ENCODE measurements at regions not wholly inside any gene's neighbourhood (a gene's known extent, or its start where the extent isn't known, plus 50 kb on each side); places are given as distances from the start of the nearest gene placed in this dataset.
"Not testable (repeated sequence)": the region's sequence is repeated elsewhere in the genome, so short reads cannot be mapped to it uniquely, and the experiment has no call there.

DNA sequence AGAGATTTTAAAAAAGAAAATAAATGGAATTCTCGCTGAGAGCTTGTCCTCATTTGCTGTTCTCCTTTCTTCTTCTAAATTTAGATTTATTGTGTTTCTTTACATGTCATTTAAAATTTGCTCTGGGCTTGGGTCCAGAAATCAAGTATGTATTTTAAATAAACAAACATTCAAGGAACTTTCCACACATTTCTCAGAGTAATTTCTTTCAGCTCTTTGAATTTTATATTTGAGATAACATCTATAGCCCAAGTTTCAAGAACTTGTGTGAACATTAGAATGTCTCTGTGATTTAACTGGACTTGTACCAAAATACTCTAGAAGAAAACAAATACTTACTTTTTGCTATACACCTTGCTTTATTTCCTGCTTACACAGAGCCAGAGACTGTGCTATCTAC is 192.3 kb downstream of the TMEM200A start:
- DNase-seq: no peak

DNA sequence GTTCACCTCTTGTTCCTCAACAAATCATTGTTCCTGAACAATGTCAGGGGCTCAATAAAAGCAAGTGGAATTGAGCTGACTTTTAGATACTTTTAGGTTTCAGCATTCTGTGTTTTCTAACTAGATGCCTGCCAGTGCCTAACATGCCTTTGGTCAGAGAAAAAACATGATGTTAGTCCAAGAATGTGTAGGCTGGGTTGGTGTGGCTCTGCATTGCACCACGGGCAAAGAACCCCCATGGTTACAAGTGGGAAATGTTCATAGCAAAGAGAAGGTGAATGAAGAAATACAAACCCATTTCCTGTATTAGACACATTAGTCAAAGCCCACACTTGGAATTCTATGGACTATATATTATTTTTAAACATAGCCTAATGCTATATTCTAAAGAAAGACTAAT is 193.3 kb downstream of the TMEM200A start:
- DNase-seq: no peak

DNA sequence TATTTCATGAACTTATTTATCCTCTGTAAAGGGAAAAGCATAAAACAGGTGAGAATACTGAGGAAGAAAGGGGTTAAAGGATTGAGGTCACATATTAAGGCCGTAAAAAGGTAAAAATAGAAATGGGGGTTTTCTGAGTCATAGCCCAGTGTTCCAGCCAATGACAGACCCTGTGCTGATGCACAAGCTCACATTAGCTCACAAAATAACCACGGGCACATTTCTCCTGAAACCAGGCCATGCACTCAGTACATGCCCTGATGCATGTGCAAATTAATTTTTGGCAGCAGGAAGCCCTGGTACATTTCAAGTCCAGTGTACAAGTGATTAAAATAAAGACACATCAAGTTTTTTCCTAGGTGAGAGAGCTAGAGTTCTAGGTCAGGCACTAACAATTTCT is 194.4 kb downstream of the TMEM200A start:
- DNase-seq: no peak

DNA sequence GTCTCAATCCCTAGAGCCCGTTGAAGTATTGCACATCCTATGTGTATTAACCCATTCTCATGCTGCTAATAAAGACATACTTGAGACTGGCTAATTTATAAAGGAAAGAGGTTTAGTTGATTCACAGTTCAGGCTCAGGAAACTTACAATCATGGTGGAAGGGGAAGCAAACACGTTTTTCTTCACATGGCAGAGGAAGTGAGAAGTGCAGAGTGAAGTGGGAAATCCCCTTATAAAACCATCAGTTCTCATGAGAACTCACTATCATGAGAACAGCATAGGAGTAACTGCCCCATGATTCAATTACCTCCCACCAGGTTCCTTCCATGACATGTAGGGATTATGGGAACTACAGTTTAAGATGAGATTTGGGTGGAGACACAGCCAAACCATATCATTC is 195.3 kb downstream of the TMEM200A start:
- DNase-seq: not testable (repeated sequence)

DNA sequence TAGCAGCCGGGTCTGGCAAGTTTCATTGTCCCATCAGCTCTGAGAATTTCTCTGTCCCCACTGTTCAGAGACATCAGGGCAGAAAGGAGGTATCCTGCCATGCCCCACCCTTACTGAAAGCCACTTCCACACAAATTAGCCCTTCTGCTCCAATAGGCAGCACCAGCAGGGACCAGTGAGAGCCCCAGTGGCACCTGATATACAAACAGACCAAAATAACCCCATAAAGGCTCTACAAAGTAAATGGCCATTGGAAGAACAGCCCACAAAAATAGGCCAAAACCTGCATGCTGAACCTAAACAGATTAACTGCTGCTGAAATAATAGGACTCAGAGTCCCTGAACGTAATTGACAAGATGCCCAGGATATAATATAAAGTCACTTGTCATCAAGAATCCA is 199.9 kb downstream of the TMEM200A start:
- no peak for DNase-seq

DNA sequence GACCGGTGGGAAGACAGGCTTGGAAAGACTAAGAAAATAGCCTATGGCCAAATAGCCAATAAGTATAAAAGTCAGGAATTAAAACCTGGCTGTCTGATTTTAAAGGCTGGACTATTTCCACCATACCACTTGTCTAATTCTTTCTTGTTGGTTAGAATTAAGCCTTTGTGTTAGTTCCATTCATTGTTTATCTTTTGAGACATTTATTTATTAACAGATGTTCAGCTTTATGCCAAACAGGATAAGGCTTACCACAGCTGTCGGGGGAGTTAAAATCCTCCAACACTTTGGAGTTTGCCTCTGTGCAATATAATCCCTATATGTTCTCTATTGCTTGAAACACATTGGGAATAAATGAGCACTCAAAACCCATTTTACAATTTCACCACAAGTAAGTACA is 208.3 kb downstream of the TMEM200A start:
- no peak for DNase-seq

DNA sequence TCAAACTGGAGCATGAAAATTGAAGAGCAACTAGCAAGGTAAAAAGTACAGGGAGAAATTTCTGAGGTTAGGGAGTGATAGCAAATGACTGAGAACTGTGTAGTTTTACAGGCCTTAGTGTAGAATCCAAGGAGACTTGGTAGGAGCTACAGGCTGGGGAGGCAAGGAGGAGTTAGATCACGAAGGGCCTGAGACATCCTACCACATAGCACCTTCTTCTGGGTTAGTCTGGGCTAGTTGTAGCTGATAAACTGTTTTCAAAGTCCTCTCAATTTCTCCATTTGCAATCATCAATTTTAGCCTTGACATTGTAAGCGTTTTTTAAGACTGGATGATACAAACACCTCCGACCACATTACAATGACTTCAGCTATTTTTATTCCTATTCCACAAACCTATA is 209.7 kb downstream of the TMEM200A start:
- DNase-seq: no peak

DNA sequence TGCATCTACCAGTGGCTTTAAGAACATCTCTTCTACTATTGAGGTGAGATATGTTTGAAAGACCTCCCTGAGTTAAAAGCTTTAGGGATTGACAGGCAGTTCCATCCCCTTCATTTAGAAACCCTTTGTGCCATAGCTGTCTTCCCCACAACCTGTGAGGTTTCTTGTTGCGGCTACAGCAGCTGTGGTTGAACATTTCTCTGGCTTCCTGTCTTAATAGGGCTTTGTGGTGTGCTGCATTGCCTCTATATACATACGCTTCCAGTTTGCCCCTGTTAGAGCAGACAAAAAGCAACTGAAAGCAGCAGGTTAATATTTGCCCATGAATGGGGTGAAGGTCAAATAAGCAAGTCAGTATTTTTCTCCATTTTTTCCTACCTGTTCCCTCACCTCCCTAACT is 210.2 kb downstream of the TMEM200A start:
- DNase-seq: peak; percentile 86

DNA sequence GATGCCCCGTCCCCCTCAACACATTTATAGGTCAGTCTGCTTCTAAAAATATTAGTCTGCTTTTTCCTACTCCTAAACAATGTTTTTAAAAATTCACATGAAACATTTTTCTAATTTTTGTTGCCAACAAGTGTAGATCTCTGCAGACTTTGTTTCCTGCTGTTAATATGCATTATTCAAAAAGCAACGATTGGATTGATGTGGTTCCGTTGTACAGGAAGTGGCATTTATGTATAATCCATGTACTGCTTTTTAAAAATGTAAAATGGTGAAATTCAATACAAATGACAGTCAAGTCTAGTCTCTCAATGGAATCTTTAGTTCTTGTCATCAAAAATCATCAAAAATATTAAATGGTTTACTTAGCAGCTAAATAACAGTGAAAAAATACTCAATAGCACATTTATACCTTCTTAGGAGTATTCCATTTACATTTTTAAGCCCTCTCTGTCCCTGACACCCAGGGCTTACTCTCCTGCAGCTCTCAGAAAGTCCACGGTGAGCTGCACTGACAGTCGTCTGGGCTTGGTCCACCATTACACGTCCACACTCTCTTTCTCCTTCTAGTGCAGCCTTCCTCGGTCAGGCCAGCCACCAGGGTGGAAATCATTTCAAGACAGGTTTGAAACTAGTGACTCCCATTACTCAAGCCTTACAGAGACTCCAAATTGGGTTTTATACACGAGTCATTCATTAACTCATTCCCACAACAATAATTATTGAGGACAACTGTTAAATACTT is 211.5 kb downstream of the TMEM200A start:
- DNase-seq: peak; percentile 25

DNA sequence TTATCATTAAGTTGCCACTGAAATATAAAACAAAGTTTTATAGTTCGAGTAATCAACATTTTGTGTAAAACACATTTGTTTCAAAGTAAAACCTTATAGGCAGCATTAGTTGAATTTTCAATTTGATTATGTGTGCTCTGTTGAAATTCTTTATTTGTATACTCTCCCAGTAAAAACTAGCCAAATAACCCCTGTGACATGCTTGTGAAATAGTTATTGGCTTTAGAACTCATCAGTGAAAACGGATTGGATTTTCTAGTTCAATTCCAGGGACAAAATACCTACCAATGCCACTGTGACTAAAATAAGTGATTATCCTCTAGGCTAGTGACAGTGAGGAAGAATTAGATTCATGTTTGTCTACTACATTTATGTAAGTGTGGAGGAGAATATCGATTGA is 212.9 kb downstream of the TMEM200A start:
- no peak for DNase-seq

DNA sequence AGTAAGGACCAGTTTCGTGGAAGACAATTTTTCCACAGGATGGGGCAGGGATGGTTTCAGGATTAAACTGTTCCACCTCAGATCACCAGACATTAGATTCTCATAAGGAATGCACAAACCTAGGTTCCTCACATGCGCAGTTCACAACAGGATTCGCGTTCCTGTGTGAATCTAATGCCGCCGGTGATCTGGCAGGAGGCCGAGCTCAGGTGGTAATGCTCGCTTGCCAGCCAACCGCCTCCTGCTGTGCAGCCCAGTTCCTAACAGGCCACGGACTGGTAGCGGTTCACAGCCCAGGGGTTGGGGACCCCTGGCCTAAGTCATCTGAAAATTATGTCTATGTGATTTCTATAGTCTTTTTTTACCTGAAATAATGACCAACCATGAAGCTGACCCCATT is 217.5 kb downstream of the TMEM200A start:
- no peak for DNase-seq

DNA sequence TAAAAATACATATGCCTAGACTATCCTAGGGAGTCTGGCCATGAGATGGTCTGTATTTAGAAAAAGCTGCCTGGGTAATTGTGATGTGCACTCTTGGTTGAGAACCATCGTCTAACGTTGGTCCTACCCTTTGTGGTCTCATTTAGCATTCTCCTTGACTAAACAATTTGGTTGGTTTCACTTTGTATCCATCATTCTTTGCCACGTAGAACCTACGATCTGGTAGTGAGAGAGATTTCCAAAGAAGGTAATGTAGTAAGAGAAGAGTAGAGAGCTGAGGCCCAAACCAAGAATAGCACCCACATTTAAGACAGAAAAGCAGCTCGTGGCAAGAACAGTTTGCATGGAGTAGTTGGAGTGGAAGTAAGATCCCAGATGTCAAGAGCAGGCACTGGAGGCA is 219.8 kb downstream of the TMEM200A start:
- DNase-seq: no peak

DNA sequence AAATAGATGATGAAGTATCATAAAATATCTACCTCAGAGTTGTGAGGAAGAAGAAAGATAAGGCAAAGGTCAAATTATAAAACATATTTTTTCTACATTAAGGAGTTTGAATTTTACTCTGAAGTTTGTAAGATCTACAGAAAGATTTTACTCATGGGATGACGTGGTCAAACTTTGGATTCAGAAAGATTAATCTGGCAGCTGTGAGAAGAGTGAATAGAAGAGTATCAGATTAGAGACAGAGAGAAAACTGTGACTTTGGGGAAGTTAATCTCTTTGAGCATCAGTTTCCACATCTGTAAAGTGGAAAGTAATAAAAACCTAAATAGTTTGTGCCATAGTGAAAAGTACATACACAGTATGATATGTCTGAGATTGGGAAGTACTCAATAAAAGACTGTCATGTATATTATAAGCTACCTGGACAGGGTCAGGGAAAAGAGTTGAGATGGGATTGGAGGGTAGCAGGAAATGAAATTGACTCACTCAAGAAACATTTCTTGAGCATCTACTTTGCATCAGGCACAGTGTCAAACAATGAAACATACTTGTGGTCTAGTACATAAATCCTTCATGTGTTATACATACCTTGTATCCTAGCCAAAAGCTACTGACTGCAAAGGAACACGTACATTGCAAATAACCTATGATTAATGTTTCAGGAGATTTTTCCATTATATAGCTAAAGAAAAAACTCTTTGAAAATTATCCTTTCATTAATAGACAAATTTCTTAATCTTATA is 222.1 kb downstream of the TMEM200A start:
- no peak for DNase-seq

DNA sequence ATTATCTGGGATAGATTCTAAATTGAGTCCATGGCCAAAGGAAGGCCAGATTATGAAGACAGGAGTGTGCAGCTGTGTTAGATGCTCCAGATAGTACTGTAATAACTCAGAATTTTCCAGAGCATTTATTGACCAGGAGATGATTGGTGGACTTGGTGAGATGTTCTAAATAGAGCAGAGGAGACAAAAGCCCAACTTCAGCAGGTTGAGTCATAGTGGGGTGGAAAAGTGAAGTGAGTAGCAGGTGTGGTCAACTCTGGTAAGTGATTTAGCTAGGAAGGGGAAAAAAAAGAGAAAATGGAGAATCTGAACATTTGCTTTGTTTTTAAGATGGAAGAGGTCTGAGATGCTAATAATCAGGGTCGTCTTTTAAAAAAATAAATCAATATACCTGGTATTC is 227.4 kb downstream of the TMEM200A start:
- peak; percentile 15 for DNase-seq

DNA sequence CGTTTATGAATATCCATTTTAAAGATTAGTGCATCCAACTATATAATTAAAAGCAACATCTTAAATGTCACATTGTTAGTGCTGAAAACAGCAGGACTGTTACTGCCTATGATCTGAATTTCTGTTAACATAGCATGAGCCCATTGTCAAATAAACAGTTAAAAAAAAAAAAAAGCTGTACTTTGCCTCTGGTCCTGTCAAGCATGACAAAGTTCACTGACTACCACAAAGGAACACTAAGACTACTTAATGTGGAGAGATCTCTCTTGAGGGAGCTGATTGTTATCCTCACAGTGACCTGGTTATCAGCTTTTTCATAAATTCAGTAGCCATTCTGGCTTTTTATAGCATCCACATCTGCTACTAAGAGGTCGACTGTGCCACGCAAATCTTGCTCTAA is 228.1 kb downstream of the TMEM200A start:
- no peak for DNase-seq

DNA sequence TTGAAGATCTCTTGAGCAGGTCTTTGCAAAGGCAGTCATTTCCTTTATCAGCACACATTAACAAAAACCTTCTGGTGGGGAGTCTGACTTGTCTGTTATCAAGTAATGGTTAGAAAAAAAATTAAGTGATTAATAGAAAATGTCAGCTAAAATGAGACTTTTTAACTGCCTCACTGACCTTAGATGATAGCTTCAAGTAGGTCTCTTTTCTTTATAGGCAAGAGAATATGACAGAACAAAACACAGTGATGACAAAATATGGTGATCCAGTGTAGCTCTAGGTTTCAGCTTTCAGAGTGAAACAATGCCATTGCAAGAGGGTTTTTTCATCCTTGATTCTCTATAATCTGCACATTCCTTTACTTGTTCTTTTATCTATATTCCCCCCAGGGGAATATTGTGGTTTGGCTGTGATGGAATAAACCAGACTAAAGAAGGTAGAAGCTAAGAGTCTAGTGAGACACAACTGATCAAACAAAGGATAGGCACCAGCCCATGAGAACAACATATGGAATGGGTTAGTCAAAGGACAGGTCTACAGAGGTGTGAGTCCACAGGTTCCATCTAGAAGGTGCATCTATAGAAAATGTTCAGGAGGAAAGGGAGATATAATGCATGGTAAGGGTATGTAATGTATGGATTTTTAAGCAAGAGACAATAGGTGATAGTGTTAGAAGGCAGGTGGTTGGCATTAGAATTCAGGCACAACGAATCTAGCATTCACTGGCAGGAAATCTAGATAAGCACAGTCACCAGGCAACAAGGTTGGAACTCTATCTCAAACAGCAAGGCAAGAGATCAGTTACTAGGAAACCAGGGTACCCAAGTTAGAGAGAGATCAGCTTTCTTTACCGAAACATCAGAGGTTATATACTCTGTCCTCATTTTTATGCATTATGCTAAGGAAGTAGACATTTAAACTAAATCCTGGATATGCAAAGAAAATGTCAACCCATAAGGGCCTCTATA is 228.9 kb upstream of the SMLR1 start:
- no peak for DNase-seq

DNA sequence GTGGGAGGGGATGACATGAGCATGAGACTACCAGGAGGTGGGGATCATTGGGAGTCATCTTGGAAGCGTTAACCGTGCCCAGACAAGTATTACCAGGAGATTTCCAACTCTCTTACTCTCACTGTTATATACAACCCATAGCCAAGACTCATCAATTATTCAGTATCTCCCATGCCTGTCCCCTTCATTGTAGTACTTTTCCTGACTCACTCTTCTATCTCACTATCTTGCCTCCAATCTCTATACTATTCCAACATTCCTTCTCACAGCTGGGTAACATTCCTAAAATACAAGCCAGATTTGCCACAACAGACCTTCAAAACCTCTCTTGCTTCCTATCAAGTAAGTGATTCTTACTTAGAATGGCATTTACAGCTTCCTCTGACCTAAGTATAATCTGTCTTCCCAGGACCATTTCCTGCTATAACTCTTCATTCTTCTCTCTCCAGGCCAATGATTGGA is 226.3 kb upstream of the SMLR1 start:
- DNase-seq: no peak

DNA sequence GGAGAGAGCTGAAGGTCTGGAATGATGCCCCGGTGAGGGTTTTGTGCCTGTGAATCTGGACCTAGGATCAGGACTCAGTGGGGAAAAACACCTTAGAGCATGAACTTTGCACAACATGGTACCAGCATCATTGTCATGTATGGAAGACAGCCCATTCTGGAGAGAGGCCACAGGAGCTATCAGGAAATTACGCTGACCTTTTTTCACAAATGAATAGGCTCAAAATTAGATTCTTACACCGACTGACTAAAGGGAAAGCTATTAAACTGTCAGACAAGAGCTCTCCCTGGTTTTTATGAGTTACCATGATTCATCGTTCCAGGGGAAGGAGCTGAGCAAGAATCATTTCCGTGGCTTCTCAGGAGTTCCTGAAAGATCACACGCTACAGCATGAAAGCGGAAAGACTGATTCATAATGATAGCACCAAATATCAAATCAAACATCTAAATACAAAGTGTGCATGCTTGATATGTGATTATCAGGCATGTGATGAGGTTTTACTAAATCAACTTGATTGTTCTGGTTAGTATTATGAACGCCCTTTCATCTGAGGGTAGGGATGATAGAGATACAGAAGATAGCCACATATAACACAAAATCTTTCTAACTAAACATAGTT is 224.9 kb upstream of the SMLR1 start:
- DNase-seq: peak; percentile 86

DNA sequence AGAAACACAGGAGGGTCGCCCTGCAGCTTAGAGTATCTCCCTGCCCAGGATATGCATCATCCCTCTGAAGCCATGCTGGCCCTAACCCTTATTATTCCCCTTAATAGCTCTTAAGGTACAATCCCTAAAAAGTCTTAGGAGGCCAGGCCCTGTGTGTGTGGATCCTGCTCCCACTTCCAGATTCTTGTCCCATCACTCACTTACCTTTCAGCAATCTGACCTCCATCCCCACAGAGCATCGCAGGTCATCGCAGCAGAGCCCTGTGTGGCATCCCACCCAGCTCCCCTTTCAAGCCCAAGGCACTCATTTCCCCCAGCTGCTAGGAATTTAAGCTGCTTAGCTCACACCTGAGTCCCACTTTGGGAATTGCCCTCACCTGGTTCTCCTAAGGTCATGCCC is 223.8 kb upstream of the SMLR1 start:
- DNase-seq: no peak

DNA sequence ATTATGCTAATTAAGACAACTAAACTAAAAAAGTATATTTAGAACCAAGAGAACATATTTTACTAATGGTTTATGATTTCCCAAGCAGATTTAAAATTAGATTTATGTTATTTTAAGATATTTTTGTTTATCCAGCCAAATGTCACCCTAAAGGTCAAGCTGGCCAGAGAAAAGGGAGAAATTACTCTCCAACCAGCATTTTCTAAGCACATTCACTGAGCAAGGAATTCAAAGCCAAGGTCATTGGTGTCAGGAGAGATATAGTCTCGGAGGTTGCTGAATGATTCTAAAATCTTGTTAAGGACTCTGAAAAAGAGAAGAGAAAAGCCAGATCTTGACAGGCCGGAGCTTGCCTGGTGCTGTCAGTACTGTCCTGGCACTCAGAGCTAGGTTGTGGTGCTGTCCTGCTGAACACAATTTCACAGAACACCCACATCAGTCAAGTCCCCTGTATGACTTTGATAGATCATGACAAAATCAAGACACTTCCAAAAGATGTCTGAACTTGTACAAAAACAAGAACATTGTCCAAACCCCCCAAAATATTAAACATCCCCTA is 222.3 kb upstream of the SMLR1 start:
- no peak for DNase-seq

DNA sequence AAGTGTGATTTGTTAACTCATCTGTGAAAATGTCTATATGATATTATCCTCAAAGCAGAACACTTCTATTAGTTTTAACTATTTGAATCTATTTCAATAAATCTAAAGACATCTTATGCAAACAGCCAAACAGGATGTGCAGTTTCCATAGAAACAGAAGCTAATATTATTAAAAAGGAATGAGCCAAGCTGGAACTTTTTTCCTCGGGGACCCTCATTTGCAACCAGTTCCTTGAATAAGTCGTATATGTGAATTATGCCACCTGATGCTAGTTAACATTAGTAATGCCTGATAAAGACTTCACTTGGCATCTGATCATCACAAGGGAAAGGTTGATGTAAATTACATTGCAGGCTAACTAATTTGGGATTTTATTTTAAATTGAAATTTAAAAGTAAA is 216.9 kb upstream of the SMLR1 start:
- DNase-seq: no peak

DNA sequence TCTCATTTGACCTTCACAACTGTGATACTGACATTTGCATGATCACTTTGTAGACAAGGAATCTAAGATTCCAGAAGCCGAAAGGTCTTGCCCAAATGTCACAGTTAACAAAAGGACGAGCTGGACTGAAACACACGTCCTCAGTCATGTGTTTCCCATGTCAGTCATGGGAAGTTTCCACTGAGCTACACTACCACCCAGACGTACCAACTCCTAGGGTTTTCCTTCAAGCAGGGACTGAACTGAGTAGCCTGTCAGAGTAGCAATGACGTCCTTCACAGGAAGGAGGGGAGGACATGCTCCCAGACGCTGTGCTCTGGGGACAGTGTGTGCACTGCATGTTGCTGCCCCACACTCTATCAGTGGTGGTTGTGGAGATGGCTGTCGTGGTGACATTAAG is 215.8 kb upstream of the SMLR1 start:
- DNase-seq: no peak

DNA sequence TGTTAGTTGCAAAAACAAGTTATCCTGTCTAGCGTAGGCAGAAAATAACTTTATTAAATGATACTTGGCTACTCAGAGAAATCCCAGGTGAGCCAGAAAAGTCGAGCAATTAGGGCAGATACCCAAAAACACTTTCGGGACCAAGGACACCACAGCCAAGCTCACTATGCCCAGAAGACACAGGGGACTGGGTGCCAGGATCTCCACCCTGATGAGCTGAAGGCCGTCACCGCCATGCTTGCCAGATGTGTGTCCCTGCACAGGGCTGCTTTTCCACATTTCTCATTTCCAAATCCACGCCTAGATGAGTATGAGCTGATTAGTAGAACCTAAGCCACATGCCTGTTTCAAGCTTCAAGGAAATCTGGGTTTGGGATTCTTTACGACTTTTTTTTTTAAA is 214.0 kb upstream of the SMLR1 start:
- DNase-seq: no peak
